ENCODE measurements at regions not wholly inside any gene's neighbourhood (a gene's known extent, or its start where the extent isn't known, plus 50 kb on each side); places are given as distances from the start of the nearest gene placed in this dataset.
"Not testable (repeated sequence)": the region's sequence is repeated elsewhere in the genome, so short reads cannot be mapped to it uniquely, and the experiment has no call there.

- Histone ChIP-seq H3K9me3 (ENCODE audit: insufficient read depth, low read depth, low read length) (no peaks in the 10 kb centered on the region; the same call in 1 of the 2 replicates), H3K27me3 (ENCODE audit: insufficient read depth, low read length, poor library complexity, severe bottlenecking) (no peaks in the 10 kb centered on the region), H3K4me1 (ENCODE audit: insufficient read depth, low read length, poor library complexity, severe bottlenecking) (no peaks in the 10 kb centered on the region), H3K9ac (ENCODE audit: low read depth, low read length, poor library complexity, severe bottlenecking) (no peak overlapping the region), H4K20me1 (ENCODE audit: insufficient read depth, low read length, poor library complexity, severe bottlenecking) (no peaks in the 10 kb centered on the region), H3K9me2 (replicated peaks; ENCODE audit: low read depth, low read length) (no peaks in the 10 kb centered on the region), H2AFZ (ENCODE audit: low read length) (no peak overlapping the region), H3K4me3 (ENCODE audit: low read length, poor library complexity, severe bottlenecking) (no peak overlapping the region), H3F3A (ENCODE audit: low read depth) (no peaks in the 10 kb centered on the region), H3K79me2 (ENCODE audit: insufficient read depth, low read length) (no peaks in the 10 kb centered on the region), H3K4me2 (ENCODE audit: low read depth, low read length, poor library complexity, severe bottlenecking) (no peak overlapping the region), H3K36me3 (ENCODE audit: insufficient read depth, low read length) (no peaks in the 10 kb centered on the region)
- no peak for TF ChIP-seq CTCF (conservative IDR thresholded peaks at IDR 0.05; ENCODE audit: low read length)
- no peak for TF ChIP-seq EZH2phosphoT487 (IDR thresholded peaks at IDR 0.05; ENCODE audit: borderline replicate concordance)
Measured at GRCh38 chr1:29921741-29922140, 685.4 kb downstream of the PTPRU start.

GRCh38 chr1:29920784-29921183, 684.5 kb downstream of the PTPRU start:
- H4K20me1 ChIP-seq (ENCODE audit: insufficient read depth, low read length, poor library complexity, severe bottlenecking): no peaks in the 10 kb centered on the region
- H3K36me3 ChIP-seq (ENCODE audit: insufficient read depth, low read length): no peaks in the 10 kb centered on the region
- H3K27me3 ChIP-seq (ENCODE audit: insufficient read depth, low read length, poor library complexity, severe bottlenecking): no peaks in the 10 kb centered on the region
- no peaks in the 10 kb centered on the region for H3K4me1 ChIP-seq (ENCODE audit: insufficient read depth, low read length, poor library complexity, severe bottlenecking)
- no peak for TF ChIP-seq CTCF (conservative IDR thresholded peaks at IDR 0.05; ENCODE audit: low read length)
- TF ChIP-seq EZH2phosphoT487 (IDR thresholded peaks at IDR 0.05; ENCODE audit: borderline replicate concordance): no peak
- no peaks in the 10 kb centered on the region for H3F3A ChIP-seq (ENCODE audit: low read depth)
- H3K9ac ChIP-seq (ENCODE audit: low read depth, low read length, poor library complexity, severe bottlenecking): no peak overlapping the region
- no peak overlapping the region for H3K4me2 ChIP-seq (ENCODE audit: low read depth, low read length, poor library complexity, severe bottlenecking)
- no peak overlapping the region for H3K4me3 ChIP-seq (ENCODE audit: low read length, poor library complexity, severe bottlenecking)
- no peaks in the 10 kb centered on the region for H3K9me2 ChIP-seq (replicated peaks; ENCODE audit: low read depth, low read length)
- no peaks in the 10 kb centered on the region for H3K79me2 ChIP-seq (ENCODE audit: insufficient read depth, low read length)
- H3K9me3 ChIP-seq (ENCODE audit: insufficient read depth, low read depth, low read length): no peaks in the 10 kb centered on the region; the same call in 1 of the 2 replicates
- no peak overlapping the region for H2AFZ ChIP-seq (ENCODE audit: low read length)

GRCh38 chr1:29920316-29920715, 684.0 kb downstream of the PTPRU start:
- Histone ChIP-seq H3K4me2 (ENCODE audit: low read depth, low read length, poor library complexity, severe bottlenecking) (no peak overlapping the region), H3K4me3 (ENCODE audit: low read length, poor library complexity, severe bottlenecking) (no peak overlapping the region), H2AFZ (ENCODE audit: low read length) (no peak overlapping the region), H3K4me1 (ENCODE audit: insufficient read depth, low read length, poor library complexity, severe bottlenecking) (no peaks in the 10 kb centered on the region), H3F3A (ENCODE audit: low read depth) (no peaks in the 10 kb centered on the region), H3K36me3 (ENCODE audit: insufficient read depth, low read length) (no peaks in the 10 kb centered on the region), H3K9ac (ENCODE audit: low read depth, low read length, poor library complexity, severe bottlenecking) (no peak overlapping the region), H3K27me3 (ENCODE audit: insufficient read depth, low read length, poor library complexity, severe bottlenecking) (no peaks in the 10 kb centered on the region), H3K9me3 (ENCODE audit: insufficient read depth, low read depth, low read length) (no peaks in the 10 kb centered on the region; the same call in 1 of the 2 replicates), H3K9me2 (replicated peaks; ENCODE audit: low read depth, low read length) (no peaks in the 10 kb centered on the region), H4K20me1 (ENCODE audit: insufficient read depth, low read length, poor library complexity, severe bottlenecking) (no peaks in the 10 kb centered on the region), H3K79me2 (ENCODE audit: insufficient read depth, low read length) (no peaks in the 10 kb centered on the region)
- TF ChIP-seq CTCF (conservative IDR thresholded peaks at IDR 0.05; ENCODE audit: low read length) (no peak), EZH2phosphoT487 (IDR thresholded peaks at IDR 0.05; ENCODE audit: borderline replicate concordance) (no peak)

GRCh38 chr1:29919041-29919440, 682.7 kb downstream of the PTPRU start:
- not testable (repeated sequence) for H3K4me1 ChIP-seq (ENCODE audit: insufficient read depth, low read length, poor library complexity, severe bottlenecking); H3K36me3 ChIP-seq (ENCODE audit: insufficient read depth, low read length); H3K27me3 ChIP-seq (ENCODE audit: insufficient read depth, low read length, poor library complexity, severe bottlenecking); H4K20me1 ChIP-seq (ENCODE audit: insufficient read depth, low read length, poor library complexity, severe bottlenecking); H3K9me3 ChIP-seq (ENCODE audit: insufficient read depth, low read depth, low read length); H3K9ac ChIP-seq (ENCODE audit: low read depth, low read length, poor library complexity, severe bottlenecking); H3F3A ChIP-seq (ENCODE audit: low read depth); H3K4me3 ChIP-seq (ENCODE audit: low read length, poor library complexity, severe bottlenecking); H3K9me2 ChIP-seq (replicated peaks; ENCODE audit: low read depth, low read length); H3K79me2 ChIP-seq (ENCODE audit: insufficient read depth, low read length); H2AFZ ChIP-seq (ENCODE audit: low read length); H3K4me2 ChIP-seq (ENCODE audit: low read depth, low read length, poor library complexity, severe bottlenecking)
